ENCODE measurements at regions not wholly inside any gene's neighbourhood (a gene's known extent, or its start where the extent isn't known, plus 50 kb on each side); places are given as distances from the start of the nearest gene placed in this dataset.

GRCh38 chr1:187509091-187509490 lies 680.3 kb downstream of the PLA2G4A start:
- no peak for TF ChIP-seq CTCF (IDR thresholded peaks at IDR 0.05; ENCODE audit: low read length)
- no peak for TF ChIP-seq EZH2phosphoT487 (IDR thresholded peaks at IDR 0.05; ENCODE audit: low read length)

Data from MM.1S (cell line).